ENCODE measurements at regions not wholly inside any gene's neighbourhood (a gene's known extent, or its start where the extent isn't known, plus 50 kb on each side); places are given as distances from the start of the nearest gene placed in this dataset.

GRCh38 chr20:53713328-53714056, 119.9 kb upstream of the ZNF217 start:
- no peaks in the 10 kb centered on the region for H3K79me2 ChIP-seq (ENCODE audit: low read depth)
- Mint-ChIP-seq H3K4me3 (no peak overlapping the region), H3K27me3 (ENCODE audit: insufficient read depth, low read depth) (peaks cover 6% of the 10 kb centered on the region), H3K9me3 (no peaks in the 10 kb centered on the region), H3K27ac (peak overlapping the region; percentile 53), H3K4me1 (peaks cover 19% of the 10 kb centered on the region), H3K36me3 (no peaks in the 10 kb centered on the region)
- H3F3A ChIP-seq (ENCODE audit: low read depth), result peaks cover 12% of the 10 kb centered on the region
- peaks cover 27% of the 10 kb centered on the region for H3K4me1 ChIP-seq
- no peaks in the 10 kb centered on the region for H3K27me3 ChIP-seq
- H2AFZ ChIP-seq (replicated peaks), result no peak overlapping the region
- no peaks in the 10 kb centered on the region for H3K36me3 ChIP-seq
- no peaks in the 10 kb centered on the region for H4K20me1 ChIP-seq (ENCODE audit: low read depth)
- H3K27ac ChIP-seq, result no peak overlapping the region
- no peak overlapping the region for H3K4me2 ChIP-seq
- TF ChIP-seq EZH2phosphoT487 (IDR thresholded peaks at IDR 0.05), result no peak
- TF ChIP-seq, protein P1, sequence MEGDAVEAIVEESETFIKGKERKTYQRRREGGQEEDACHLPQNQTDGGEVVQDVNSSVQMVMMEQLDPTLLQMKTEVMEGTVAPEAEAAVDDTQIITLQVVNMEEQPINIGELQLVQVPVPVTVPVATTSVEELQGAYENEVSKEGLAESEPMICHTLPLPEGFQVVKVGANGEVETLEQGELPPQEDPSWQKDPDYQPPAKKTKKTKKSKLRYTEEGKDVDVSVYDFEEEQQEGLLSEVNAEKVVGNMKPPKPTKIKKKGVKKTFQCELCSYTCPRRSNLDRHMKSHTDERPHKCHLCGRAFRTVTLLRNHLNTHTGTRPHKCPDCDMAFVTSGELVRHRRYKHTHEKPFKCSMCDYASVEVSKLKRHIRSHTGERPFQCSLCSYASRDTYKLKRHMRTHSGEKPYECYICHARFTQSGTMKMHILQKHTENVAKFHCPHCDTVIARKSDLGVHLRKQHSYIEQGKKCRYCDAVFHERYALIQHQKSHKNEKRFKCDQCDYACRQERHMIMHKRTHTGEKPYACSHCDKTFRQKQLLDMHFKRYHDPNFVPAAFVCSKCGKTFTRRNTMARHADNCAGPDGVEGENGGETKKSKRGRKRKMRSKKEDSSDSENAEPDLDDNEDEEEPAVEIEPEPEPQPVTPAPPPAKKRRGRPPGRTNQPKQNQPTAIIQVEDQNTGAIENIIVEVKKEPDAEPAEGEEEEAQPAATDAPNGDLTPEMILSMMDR (IDR thresholded peaks at IDR 0.05), result no peak
- TF ChIP-seq EZH2 (IDR thresholded peaks at IDR 0.05), result no peak
- H3K9me3 ChIP-seq (ENCODE audit: low read depth), result no peaks in the 10 kb centered on the region
- no peak overlapping the region for H3K4me3 ChIP-seq
- H3K9ac ChIP-seq, result no peak overlapping the region
- DNase-seq (ENCODE audit: low spot score), result no peak

DNA sequence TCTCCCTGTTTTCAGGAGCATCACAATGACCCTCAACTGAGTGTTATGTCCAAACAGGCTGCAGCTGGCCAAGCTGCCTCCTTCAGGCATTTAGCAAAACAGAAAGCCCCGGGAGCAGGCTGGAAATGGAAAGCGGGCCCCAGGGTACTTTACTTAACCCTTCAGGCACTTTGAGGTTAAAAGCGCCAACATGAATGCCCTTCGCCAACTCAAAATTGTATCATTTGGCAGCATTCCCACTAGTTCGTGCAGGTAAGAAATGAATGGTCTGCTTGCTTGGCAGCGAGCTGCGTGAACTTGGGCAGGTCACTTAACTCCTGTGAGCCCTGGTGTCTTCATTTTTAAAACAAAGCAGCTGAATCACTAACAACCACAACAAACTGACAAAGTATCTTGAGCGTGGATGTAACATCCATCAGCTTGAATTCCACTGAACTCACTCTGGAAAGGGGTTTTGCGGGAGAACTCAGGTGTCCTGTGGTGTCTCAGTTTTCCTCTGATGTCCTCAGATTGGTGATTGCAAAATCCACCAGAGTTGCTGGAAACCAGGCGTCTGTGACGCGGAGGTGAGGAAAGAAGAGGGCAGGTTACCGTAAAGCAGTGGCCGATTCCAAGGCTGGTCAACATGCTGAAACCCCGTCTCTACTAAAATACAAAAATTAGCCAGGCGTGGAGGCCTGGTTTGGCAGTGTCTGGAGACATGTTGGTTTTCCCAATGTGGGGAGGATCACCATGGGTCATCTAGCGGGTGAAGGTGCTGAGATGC, 118.8 kb upstream of the ZNF217 start:
- Histone ChIP-seq H3K27me3 (no peaks in the 10 kb centered on the region), H4K20me1 (ENCODE audit: low read depth) (no peaks in the 10 kb centered on the region), H3K4me1 (peaks cover 29% of the 10 kb centered on the region), H3K9ac (no peak overlapping the region), H3K79me2 (ENCODE audit: low read depth) (no peaks in the 10 kb centered on the region), H3K36me3 (no peaks in the 10 kb centered on the region), H3K4me2 (peak overlapping the region; percentile 5), H2AFZ (replicated peaks) (no peak overlapping the region), H3K27ac (no peak overlapping the region), H3K4me3 (no peak overlapping the region), H3F3A (ENCODE audit: low read depth) (peaks cover 20% of the 10 kb centered on the region), H3K9me3 (ENCODE audit: low read depth) (no peaks in the 10 kb centered on the region)
- Mint-ChIP-seq H3K9me3 (no peaks in the 10 kb centered on the region), H3K4me3 (no peak overlapping the region), H3K36me3 (no peaks in the 10 kb centered on the region), H3K27me3 (ENCODE audit: insufficient read depth, low read depth) (no peaks in the 10 kb centered on the region), H3K4me1 (peaks cover 21% of the 10 kb centered on the region), H3K27ac (peak overlapping the region; percentile 21)
- TF ChIP-seq EZH2phosphoT487 (IDR thresholded peaks at IDR 0.05), result no peak
- TF ChIP-seq, protein P1 (IDR thresholded peaks at IDR 0.05), result no peak
- no peak for TF ChIP-seq EZH2 (IDR thresholded peaks at IDR 0.05)
- DNase-seq (ENCODE audit: low spot score), result peak; percentile 30

- peaks cover 29% of the 10 kb centered on the region for H3K4me1 Mint-ChIP-seq
- peak overlapping the region; percentile 33 for H3K27ac Mint-ChIP-seq
- H3K36me3 ChIP-seq, result no peaks in the 10 kb centered on the region
- no peak overlapping the region for H2AFZ ChIP-seq (replicated peaks)
- H4K20me1 ChIP-seq (ENCODE audit: low read depth), result no peaks in the 10 kb centered on the region
- H3K4me3 Mint-ChIP-seq, result no peak overlapping the region
- no peaks in the 10 kb centered on the region for H3K9me3 ChIP-seq (ENCODE audit: low read depth)
- peaks cover 28% of the 10 kb centered on the region for H3F3A ChIP-seq (ENCODE audit: low read depth)
- H3K27me3 Mint-ChIP-seq (ENCODE audit: insufficient read depth, low read depth), result no peaks in the 10 kb centered on the region
- TF ChIP-seq, protein P1 (IDR thresholded peaks at IDR 0.05), result no peak
- TF ChIP-seq EZH2 (IDR thresholded peaks at IDR 0.05), result no peak
- TF ChIP-seq EZH2phosphoT487 (IDR thresholded peaks at IDR 0.05), result no peak
- no peak for DNase-seq (ENCODE audit: low spot score)
- H3K9ac ChIP-seq, result no peak overlapping the region
- H3K9me3 Mint-ChIP-seq, result no peaks in the 10 kb centered on the region
- H3K36me3 Mint-ChIP-seq, result no peaks in the 10 kb centered on the region
- no peak overlapping the region for H3K27ac ChIP-seq
- no peaks in the 10 kb centered on the region for H3K27me3 ChIP-seq
- H3K79me2 ChIP-seq (ENCODE audit: low read depth), result no peaks in the 10 kb centered on the region
- no peak overlapping the region for H3K4me2 ChIP-seq
- peaks cover 35% of the 10 kb centered on the region for H3K4me1 ChIP-seq
- no peak overlapping the region for H3K4me3 ChIP-seq
Observed at GRCh38 chr20:53711333-53712211, 117.9 kb upstream of the ZNF217 start.

All from neural progenitor cell (in vitro differentiated cells).